ENCODE measurements at regions not wholly inside any gene's neighbourhood (a gene's known extent, or its start where the extent isn't known, plus 50 kb on each side); places are given as distances from the start of the nearest gene placed in this dataset.

DNA sequence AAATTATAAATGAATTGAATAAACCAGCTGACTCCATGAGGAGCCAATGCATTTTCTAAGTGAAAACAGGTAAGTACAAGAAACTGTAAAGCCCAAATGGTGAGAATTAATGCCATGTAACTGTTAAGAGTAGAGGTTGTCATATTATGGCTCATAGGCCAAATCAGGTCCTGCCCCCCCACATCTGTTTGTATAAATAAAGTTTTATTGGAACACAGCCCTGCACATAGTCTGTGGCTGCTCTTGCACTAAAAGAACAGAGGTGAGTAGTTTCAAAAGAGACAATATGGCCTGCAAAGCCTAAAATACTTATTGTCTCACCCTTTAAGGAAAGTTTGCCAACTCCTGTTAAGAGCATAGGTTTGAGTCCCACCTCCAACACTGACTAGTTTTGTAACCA, 140.5 kb upstream of the SRRM4 start:
- H3K4me3 ChIP-seq (ENCODE audit: low read depth, low read length): no peak overlapping the region

- no peak overlapping the region for H3K4me3 ChIP-seq (ENCODE audit: low read depth, low read length)
Measured at GRCh38 chr12:118841588-118841987, 139.8 kb upstream of the SRRM4 start.

- no peak overlapping the region for H3K4me3 ChIP-seq (ENCODE audit: low read depth, low read length)
Measured at GRCh38 chr12:118842866-118843265, 138.5 kb upstream of the SRRM4 start.

DNA sequence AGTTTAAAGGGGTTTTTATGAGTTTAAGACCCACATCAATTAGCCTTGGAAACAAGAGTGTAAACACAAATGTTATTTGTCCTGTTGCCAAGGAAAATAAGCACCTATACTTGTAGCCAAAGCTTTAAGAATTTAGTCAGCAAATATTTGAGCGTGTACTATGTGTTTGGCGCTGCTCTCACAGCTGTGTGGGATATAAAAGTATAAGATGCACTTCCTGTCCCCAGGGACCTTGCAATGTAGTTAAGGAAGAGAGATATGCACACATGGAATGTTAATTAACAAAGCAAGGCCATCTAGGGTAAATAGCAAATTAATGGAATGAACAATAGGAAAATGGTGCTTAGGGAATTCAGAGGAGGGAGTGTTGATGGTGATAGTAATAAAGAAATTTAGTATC, 134.9 kb upstream of the SRRM4 start:
- no peak overlapping the region for H3K4me3 ChIP-seq (ENCODE audit: low read depth, low read length)

DNA sequence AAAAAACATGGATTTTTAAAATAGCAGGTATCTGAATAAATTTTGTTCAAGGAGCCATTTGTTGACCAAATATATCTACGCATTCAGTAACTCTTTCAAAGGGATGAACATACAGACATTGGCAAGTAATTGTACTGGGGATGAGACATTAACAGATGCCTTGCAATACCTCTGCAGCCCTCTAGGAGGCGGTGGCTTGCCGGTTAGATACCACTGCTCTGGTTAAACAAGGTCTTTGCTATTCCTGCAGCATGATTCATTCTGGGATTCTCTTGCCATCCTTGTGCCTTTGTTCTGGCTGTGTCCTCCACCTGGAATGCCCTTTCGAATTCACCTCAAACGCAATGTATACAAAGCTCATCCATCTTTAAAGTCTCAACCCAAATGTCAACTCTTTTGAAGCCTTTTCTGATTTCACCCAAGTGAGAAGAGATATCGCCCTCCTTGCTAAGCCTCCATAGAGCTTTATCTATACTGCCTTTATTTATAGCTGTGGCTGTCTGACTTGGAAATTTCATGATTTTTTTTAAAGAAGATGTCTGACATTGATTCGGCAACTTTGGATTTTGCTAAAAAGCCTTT, 131.0 kb upstream of the SRRM4 start:
- no peak overlapping the region for H3K4me3 ChIP-seq (ENCODE audit: low read depth, low read length)

GRCh38 chr12:118851891-118852290, 129.4 kb upstream of the SRRM4 start:
- no peak overlapping the region for H3K4me3 ChIP-seq (ENCODE audit: low read depth, low read length)

- H3K4me3 ChIP-seq (ENCODE audit: low read depth, low read length): no peak overlapping the region
Measured at GRCh38 chr12:118853634-118854033, 127.7 kb upstream of the SRRM4 start.

GRCh38 chr12:118855858-118856257, 125.5 kb upstream of the SRRM4 start:
- no peak overlapping the region for H3K4me3 ChIP-seq (ENCODE audit: low read depth, low read length)

DNA sequence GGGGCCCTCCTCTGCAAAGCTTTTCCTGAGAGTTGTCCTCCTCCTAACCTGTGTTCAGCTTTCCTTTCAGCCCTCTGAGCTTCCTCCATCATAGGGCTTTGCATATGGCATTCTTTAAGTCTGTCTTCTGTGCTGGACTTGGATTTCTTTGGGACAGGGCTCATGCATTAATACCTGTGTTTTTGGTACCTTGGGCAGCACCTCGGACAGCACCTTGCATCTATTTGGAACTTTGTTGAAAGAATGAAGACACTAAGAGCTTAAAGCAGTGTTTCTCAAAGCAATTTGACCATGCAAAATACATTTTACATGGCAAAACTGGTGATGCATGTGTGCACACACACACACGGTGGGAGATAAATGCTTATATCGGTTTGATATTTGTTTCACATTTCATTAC, 115.0 kb upstream of the SRRM4 start:
- no peak overlapping the region for H3K4me3 ChIP-seq (ENCODE audit: low read depth, low read length)

DNA sequence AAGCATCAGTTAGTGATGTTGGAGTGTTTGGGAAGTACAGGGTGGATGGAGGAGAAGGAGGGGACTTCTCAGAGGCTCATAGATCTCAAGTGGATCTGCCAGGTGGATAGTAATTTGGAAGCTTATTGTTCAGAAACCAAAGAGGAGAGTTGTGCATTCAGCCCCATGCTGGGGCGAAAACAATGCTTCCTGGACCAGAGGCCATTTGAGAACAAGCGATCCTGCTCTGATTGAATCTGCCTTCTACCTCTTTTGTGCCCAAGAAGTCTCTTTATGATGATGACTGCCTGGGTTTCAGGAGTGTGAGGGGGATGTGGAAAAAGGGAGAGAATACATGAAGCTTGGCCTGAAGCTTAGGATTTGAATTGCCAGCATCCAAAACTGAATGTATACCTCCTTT, 110.8 kb upstream of the SRRM4 start:
- H3K4me3 ChIP-seq (ENCODE audit: low read depth, low read length): no peak overlapping the region

- no peak overlapping the region for H3K4me3 ChIP-seq (ENCODE audit: low read depth, low read length)
Measured at GRCh38 chr12:118874698-118875548, 106.4 kb upstream of the SRRM4 start.

- H3K4me3 ChIP-seq (ENCODE audit: low read depth, low read length): no peak overlapping the region
Measured at GRCh38 chr12:118880720-118881493, 100.4 kb upstream of the SRRM4 start.

DNA sequence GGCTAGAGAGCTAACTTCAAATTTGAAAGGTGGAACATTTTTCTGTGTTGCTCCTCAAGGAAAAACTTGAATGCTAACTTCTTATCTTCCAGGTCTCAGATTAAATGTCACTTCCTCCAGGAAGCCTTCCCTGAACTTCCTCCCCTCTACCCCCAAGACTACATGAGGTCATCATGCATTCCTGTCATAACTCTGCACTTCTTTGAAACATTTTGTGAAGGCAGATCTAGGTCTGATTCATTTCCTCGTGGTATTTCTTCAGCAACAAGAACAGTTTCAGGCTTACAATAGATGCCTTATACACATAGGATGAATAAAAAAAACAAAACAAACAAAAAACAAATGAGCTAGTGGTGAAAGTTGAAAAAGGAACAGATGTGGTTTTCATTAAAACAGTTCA, 97.1 kb upstream of the SRRM4 start:
- H3K4me3 ChIP-seq (ENCODE audit: low read depth, low read length): no peak overlapping the region

DNA sequence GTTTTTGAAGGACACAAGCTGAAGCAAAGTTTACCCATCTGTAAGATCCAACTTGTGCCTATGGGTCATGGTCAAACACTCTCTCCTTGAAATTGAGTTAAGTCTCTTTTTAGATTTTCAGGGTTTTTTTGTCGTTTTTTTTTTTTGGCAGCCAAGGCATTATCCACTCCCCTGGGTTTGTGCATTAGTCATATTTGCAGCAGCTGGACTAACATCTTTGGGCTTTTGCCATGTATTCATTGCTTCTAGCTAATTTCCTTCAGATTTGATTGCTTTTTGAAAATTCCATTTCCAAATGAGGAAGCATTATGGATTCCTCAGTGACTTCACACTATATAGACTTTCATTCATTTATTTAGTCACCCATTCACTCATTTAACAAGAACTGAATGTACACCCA, 80.3 kb upstream of the SRRM4 start:
- H3K4me3 ChIP-seq (ENCODE audit: low read depth, low read length): no peak overlapping the region

DNA sequence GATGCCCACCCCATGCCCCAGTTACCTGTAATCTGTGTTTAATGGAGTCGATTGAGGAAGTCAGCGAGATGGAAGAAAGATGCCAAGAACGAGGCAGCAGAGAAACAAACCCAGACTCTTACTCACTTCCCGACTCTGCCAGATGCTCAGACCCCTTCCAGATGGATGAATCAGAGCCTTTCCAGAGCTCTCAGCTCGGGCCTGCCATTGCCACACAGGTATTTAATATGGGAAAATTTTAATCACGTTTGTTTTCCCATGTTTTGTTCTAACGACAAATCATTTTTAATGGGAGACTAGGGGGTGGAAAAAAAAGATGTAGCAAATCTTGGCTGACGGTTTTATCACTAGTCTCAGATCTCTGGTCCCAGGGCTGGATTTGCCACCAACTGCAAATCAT, 72.5 kb upstream of the SRRM4 start:
- H3K4me3 ChIP-seq (ENCODE audit: low read depth, low read length): no peak overlapping the region

- H3K4me3 ChIP-seq (ENCODE audit: low read depth, low read length): no peak overlapping the region
Measured at GRCh38 chr12:118912697-118913270, 68.6 kb upstream of the SRRM4 start.

- no peak overlapping the region for H3K4me3 ChIP-seq (ENCODE audit: low read depth, low read length)
Measured at GRCh38 chr12:118921761-118922160, 59.6 kb upstream of the SRRM4 start.

DNA sequence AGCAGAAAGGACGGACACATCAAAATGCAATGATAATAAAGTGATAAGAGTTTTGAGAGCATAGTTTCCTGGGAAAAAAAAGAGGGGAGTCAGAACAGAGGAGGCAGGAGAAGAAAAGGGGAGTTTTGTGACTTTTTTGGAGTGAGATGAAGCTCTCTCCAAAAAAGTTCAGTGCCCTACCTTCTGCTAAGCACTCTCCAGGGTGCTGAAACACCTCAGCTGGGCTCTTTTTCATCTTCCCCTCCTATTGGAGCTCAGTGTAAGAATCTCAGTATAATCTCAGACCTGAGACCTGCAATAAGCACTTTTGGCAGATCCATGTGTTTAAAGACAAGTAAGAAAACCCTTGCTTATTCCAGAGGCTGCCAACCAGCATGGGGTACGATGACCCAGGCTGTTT, 58.9 kb upstream of the SRRM4 start:
- no peak overlapping the region for H3K4me3 ChIP-seq (ENCODE audit: low read depth, low read length)

DNA sequence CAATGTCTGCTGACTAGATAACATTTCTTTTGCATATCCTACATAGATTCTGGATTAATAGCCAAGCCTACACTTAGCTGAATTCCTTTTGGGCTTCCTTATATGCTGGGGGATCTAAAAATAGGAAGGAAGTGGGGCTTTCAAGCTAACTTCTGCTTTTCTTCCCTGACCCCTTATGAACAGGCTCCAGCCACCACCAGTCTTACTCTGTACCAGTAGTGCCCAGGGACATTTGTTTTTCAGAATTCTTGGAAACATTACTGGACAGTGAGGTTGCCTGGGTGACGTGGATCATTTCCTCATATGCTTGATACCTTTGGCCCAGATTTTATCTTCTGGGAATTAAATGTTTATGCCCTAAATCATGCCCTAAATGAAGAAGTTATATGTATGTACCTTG, 55.9 kb upstream of the SRRM4 start:
- no peak overlapping the region for H3K4me3 ChIP-seq (ENCODE audit: low read depth, low read length)

- no peak overlapping the region for H3K4me3 ChIP-seq (ENCODE audit: low read depth, low read length)
Measured at GRCh38 chr12:118925826-118926225, 55.5 kb upstream of the SRRM4 start.
